H1 (cell line): ENCODE measurements at regions not wholly inside any gene's neighbourhood (a gene's known extent, or its start where the extent isn't known, plus 50 kb on each side); places are given as distances from the start of the nearest gene placed in this dataset.

Experiments used
- CREB1 ChIP-seq: IDR thresholded peaks from 2 replicates; pipeline ENCODE4 v1.6.1; 2012; ENCODE audit warnings: inconsistent platforms
- EP300 ChIP-seq, 2 experiments: IDR thresholded peaks; 1 replicate in 1 of 2; 2 replicates in 1 of 2; pipeline ENCODE4 v1.6.1; 2011 to 2012; ENCODE audit warnings: low read depth in 2 of 2, low read length in 2 of 2, mild to moderate bottlenecking in 2 of 2, borderline replicate concordance in 1 of 2, inconsistent platforms in 1 of 2, moderate library complexity in 1 of 2
- POLR2AphosphoS5 ChIP-seq: IDR thresholded peaks from 2 replicates; pipeline ENCODE4 v1.6.1; 2011; ENCODE audit warnings: low read depth, low read length

GRCh38 chr14:85762526-85762925 lies 232.6 kb downstream of the FLRT2 start:
- TF ChIP-seq EP300 (IDR thresholded peaks at IDR 0.05; ENCODE audit: borderline replicate concordance in 1 of 2, low read depth in 2 of 2, low read length in 2 of 2) (no peak), CREB1 (no peak), POLR2AphosphoS5 (no peak)
